Hematopoietic multipotent progenitor cell treated with erythropoietin and hydrocortisone succinate and interleukin-3 and kit ligand, for 4 days (in vitro differentiated cells): ENCODE measurements at regions not wholly inside any gene's neighbourhood (a gene's known extent, or its start where the extent isn't known, plus 50 kb on each side); places are given as distances from the start of the nearest gene placed in this dataset.

ENCODE experiments used
- DNase-seq: peaks from one replicate; pipeline ENCODE4 v3.0.0-alpha.2; 2015

DNA sequence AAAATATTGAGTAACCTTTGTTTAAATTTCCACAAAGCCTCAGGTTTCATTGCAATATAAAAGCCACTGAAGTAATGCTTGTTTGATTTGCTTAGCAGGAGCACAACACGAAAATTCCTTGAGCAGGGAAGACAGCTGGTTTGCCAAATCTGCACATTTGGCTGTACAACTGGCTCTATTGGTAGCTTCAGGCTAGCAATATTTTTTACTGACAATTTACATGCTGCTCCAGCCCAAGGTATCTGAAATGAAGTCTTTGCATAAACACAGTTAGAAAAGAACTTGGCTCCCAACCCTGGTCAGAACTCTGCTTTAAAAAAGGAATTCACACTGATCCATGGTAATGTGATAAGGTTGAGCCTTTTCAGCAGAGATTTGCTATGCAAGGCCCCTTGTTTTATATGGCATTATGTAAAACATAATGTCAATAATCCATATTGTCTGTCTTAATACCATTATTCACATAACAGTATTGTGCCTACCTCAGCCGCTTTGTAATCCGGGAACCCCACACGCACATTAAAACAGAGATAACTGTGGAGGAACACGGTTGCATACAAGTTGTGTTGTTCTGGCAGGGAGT is 55.7 kb upstream of the CHL1 start:
- DNase-seq = no peak
